B cell (primary cell): ENCODE measurements at regions not wholly inside any gene's neighbourhood (a gene's known extent, or its start where the extent isn't known, plus 50 kb on each side); places are given as distances from the start of the nearest gene placed in this dataset.

Source experiments
- ATAC-seq: fragments of 200-7000 bp; cut with Tn5 transposase; one replicate; pipeline ENCODE4 v1.10.0; 2021; ENCODE audit warnings: low read depth, mild to moderate bottlenecking, moderate number of reproducible peaks, moderate library complexity
- CTCF ChIA-PET: fragments of 350-600 bp; sonication (Branson Sonifier 250); formaldehyde crosslinking; loops from one replicate; lab custom pipeline; 2021; ENCODE audit warnings: antibody characterized with exemption, inconsistent platforms; lab: Charles Lee
- POLR2A ChIA-PET: fragments of 350-600 bp; sonication (Branson Sonifier 250); formaldehyde crosslinking; loops from one replicate; lab custom pipeline; 2021; ENCODE audit warnings: antibody characterized with exemption; lab: Charles Lee
- DNase-seq: peaks from one replicate; pipeline ENCODE4 v3.0.0; 2013
- H2AFZ ChIP-seq: 2 replicates; pipeline ENCODE4 v1.6.1; 2012; ENCODE audit warnings: mild to moderate bottlenecking, low read depth, low read length; ENCODE audit not compliant: insufficient read depth, poor library complexity, severe bottlenecking
- H3K27ac ChIP-seq, 2 donors: 1 replicate in 1 of 2; 2 replicates in 1 of 2; pipeline ENCODE4 v1.5.1; 2012 to 2013; ENCODE audit warnings: low read length in 2 of 2, mild to moderate bottlenecking in 2 of 2, moderate library complexity in 1 of 2
- H3K27me3 ChIP-seq, 4 experiments: fragments of 200-600 bp in 1 of 4; sonication (generic) in 1 of 4; replicated peaks in 1 of 4; 1 replicate in 2 of 4; 2 replicates in 2 of 4; pipeline versions ENCODE4 v1.6.1 to v1.7.0; 2013 to 2016; ENCODE audit warnings: low read length in 3 of 4, mild to moderate bottlenecking in 2 of 4, mixed read lengths in 1 of 4, moderate library complexity in 1 of 4; ENCODE audit not compliant: insufficient read depth in 4 of 4, control insufficient read depth in 3 of 4; ENCODE audit errors: control extremely low read depth in 1 of 4
- H3K36me3 ChIP-seq, 2 experiments: replicated peaks in 1 of 2; 1 replicate in 1 of 2; 2 replicates in 1 of 2; pipeline versions ENCODE4 v1.6.1 to v1.7.1; 2013; ENCODE audit warnings: low read length in 1 of 2; ENCODE audit not compliant: insufficient read depth in 2 of 2, control insufficient read depth in 1 of 2; ENCODE audit errors: control extremely low read depth in 1 of 2, extremely low read depth in 1 of 2
- H3K4me1 ChIP-seq, 2 donors: fragments of 200-600 bp in 1 of 2; sonication (generic) in 1 of 2; 1 replicate in 1 of 2; 2 replicates in 1 of 2; pipeline versions ENCODE4 v1.5.1 to v1.6.1; 2013 to 2017; ENCODE audit warnings: low read length in 2 of 2; ENCODE audit not compliant: control insufficient read depth in 2 of 2, insufficient read depth in 2 of 2
- H3K4me2 ChIP-seq: replicated peaks from 2 replicates; pipeline ENCODE3; 2012; ENCODE audit warnings: mild to moderate bottlenecking, low read depth, low read length; ENCODE audit not compliant: poor library complexity, severe bottlenecking
- H3K4me3 ChIP-seq, 5 experiments: fragments of 200-600 bp in 1 of 5; sonication (generic) in 1 of 5; 1 replicate in 3 of 5; 2 replicates in 2 of 5; pipeline versions ENCODE4 v1.5.1 to v1.7.0; 2011 to 2016; ENCODE audit warnings: low read length in 4 of 5, mild to moderate bottlenecking in 4 of 5, low read depth in 2 of 5, control low read depth in 1 of 5, moderate library complexity in 1 of 5; ENCODE audit not compliant: insufficient read depth in 1 of 5; ENCODE audit errors: control extremely low read depth in 1 of 5, extremely low read depth in 1 of 5
- H3K79me2 ChIP-seq: fragments of 200-600 bp; sonication (generic); one replicate; pipeline ENCODE4 v1.6.0; 2016; ENCODE audit warnings: low read length; ENCODE audit not compliant: control insufficient read depth, insufficient read depth
- H3K9ac ChIP-seq: fragments of 200-600 bp; sonication (generic); 2 replicates; pipeline ENCODE4 v1.6.1; 2017; ENCODE audit warnings: mild to moderate bottlenecking, low read length, moderate library complexity
- H3K9me3 ChIP-seq, 3 donors: one replicate each; pipeline versions ENCODE4 v1.6.1 to v1.7.1; 2013; ENCODE audit warnings: low read length in 2 of 3; ENCODE audit not compliant: control insufficient read depth in 2 of 3, insufficient read depth in 1 of 3; ENCODE audit errors: control extremely low read depth in 1 of 3
- H4K20me1 ChIP-seq: 2 replicates; pipeline ENCODE4 v1.6.0; 2012; ENCODE audit warnings: mild to moderate bottlenecking, low read length; ENCODE audit not compliant: insufficient read depth, control insufficient read depth, poor library complexity, severe bottlenecking
- H3K27ac Mint-ChIP-seq: one replicate; pipeline ENCODE4 v1.8.0; 2021; ENCODE audit warnings: mixed read lengths
- H3K27me3 Mint-ChIP-seq: one replicate; pipeline ENCODE4 v1.8.0; 2021; ENCODE audit warnings: mixed read lengths
- H3K4me1 Mint-ChIP-seq: one replicate; pipeline ENCODE4 v1.8.0; 2021; ENCODE audit warnings: mixed read lengths
- H3K4me3 Mint-ChIP-seq: one replicate; pipeline ENCODE4 v1.8.0; 2021; ENCODE audit warnings: mixed read lengths
- H3K9me3 Mint-ChIP-seq: one replicate; pipeline ENCODE4 v1.8.0; 2022; ENCODE audit warnings: mixed read lengths; ENCODE audit not compliant: insufficient read depth
- EZH2 ChIP-seq: IDR thresholded peaks from 2 replicates; pipeline ENCODE4 v1.6.1; 2012; ENCODE audit warnings: borderline replicate concordance, low read depth, mild to moderate bottlenecking, moderate library complexity, low read length; ENCODE audit not compliant: insufficient read depth, poor library complexity, severe bottlenecking
- WGBS: methylation state at CpG from one replicate; pipeline ENCODE4 v1.1.5; 2013; ENCODE audit warnings: missing lambda C conversion rate; ENCODE audit not compliant: insufficient coverage; 5-methylcytosine and 5-hydroxymethylcytosine counted together
- intact Hi-C: fragments of 100-400 bp; cut with micrococcal nuclease; formaldehyde crosslinking; loops from one replicate; pipeline ENCODE4 v1.10.0; 2022
- TF ChIP-seq, protein P1 (sequence below): fragments of 200-600 bp; IDR thresholded peaks from one replicate; pipeline ENCODE4 v1.8.0; 2022; ENCODE audit warnings: antibody characterized with exemption, mild to moderate bottlenecking

DNA sequence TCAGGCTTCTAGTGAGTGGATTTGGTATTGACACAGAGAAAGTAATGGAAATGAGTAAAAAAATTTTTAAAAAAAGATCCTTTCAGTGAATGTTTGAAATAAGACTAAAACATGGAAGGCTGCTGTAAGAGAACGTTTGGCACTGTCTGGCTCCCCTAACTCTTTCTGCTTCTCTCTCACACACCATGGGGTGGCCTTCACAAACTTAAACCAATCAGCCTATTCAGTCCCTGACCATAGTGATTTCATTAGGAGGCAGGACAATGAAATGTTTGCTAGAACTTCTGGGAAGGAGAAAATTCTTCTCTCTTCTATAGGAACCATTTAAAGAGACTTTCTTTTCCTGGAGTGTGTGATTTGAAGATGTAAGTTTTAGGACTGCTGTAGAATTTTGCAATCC, 84.2 kb upstream of the GRIN2B start:
- peaks cover 10% of the 10 kb centered on the region for H3K27me3 Mint-ChIP-seq
- Histone ChIP-seq H3K4me3 (no peak overlapping the region), H3K9me3 (no peaks in the 10 kb centered on the region), H3K36me3 (no peaks in the 10 kb centered on the region), H3K4me1 (no peaks in the 10 kb centered on the region), H3K9ac (no peak overlapping the region), H3K27ac (no peak overlapping the region), H4K20me1 (no peaks in the 10 kb centered on the region), H2AFZ (no peak overlapping the region), H3K4me2 (no peak overlapping the region), H3K79me2 (no peaks in the 10 kb centered on the region), H3K27me3 (peaks cover 0 to 7% (median 2%) of the 10 kb centered on the region in 4 experiments)
- no peak overlapping the region for H3K27ac Mint-ChIP-seq
- no peak for DNase-seq
- ChIA-PET POLR2A (no interaction called here), CTCF (no interaction called here)
- peaks cover 4% of the 10 kb centered on the region for H3K4me1 Mint-ChIP-seq
- no peak for ATAC-seq
- no peak for TF ChIP-seq EZH2
- TF ChIP-seq, protein P1, sequence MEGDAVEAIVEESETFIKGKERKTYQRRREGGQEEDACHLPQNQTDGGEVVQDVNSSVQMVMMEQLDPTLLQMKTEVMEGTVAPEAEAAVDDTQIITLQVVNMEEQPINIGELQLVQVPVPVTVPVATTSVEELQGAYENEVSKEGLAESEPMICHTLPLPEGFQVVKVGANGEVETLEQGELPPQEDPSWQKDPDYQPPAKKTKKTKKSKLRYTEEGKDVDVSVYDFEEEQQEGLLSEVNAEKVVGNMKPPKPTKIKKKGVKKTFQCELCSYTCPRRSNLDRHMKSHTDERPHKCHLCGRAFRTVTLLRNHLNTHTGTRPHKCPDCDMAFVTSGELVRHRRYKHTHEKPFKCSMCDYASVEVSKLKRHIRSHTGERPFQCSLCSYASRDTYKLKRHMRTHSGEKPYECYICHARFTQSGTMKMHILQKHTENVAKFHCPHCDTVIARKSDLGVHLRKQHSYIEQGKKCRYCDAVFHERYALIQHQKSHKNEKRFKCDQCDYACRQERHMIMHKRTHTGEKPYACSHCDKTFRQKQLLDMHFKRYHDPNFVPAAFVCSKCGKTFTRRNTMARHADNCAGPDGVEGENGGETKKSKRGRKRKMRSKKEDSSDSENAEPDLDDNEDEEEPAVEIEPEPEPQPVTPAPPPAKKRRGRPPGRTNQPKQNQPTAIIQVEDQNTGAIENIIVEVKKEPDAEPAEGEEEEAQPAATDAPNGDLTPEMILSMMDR: no peak
- no CpG with 5 or more reads among the region's 1 CpG for WGBS
- no peak overlapping the region for H3K4me3 Mint-ChIP-seq
- H3K9me3 Mint-ChIP-seq: no peaks in the 10 kb centered on the region
- intact Hi-C loops: no loop called here

DNA sequence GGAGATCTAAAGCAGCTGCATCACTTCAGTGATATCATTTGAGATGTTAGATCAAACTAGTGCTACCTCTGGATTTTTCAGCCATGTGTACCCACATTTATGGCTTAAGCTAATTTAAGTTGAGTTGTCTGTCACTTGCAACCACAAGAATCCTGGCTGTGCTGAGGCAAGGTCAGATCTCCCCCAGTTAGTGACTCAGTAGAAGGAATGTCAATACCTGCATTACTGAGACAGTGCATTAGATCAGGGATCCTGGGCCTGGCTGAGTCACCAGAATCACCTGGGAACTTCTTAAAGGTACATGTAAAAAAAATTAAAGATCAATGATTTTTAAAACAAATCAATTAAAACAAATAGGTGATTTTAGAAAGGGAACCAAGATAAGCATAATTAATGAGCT, 84.6 kb upstream of the GRIN2B start:
- Histone ChIP-seq H3K4me1 (no peaks in the 10 kb centered on the region), H3K27me3 (peaks cover 0 to 7% (median 2%) of the 10 kb centered on the region in 4 experiments), H3K36me3 (no peaks in the 10 kb centered on the region), H3K9ac (no peak overlapping the region), H3K27ac (no peak overlapping the region), H3K79me2 (no peaks in the 10 kb centered on the region), H3K9me3 (no peaks in the 10 kb centered on the region), H2AFZ (no peak overlapping the region), H3K4me3 (no peak overlapping the region), H3K4me2 (no peak overlapping the region), H4K20me1 (no peaks in the 10 kb centered on the region)
- no peak for TF ChIP-seq EZH2
- H3K27ac Mint-ChIP-seq: no peak overlapping the region
- peaks cover 4% of the 10 kb centered on the region for H3K4me1 Mint-ChIP-seq
- POLR2A ChIA-PET: no interaction called here
- DNase-seq (no peak), ATAC-seq (no peak)
- H3K4me3 Mint-ChIP-seq: no peak overlapping the region
- H3K27me3 Mint-ChIP-seq: peaks cover 10% of the 10 kb centered on the region
- intact Hi-C loops: no loop called here
- no peaks in the 10 kb centered on the region for H3K9me3 Mint-ChIP-seq
- CTCF ChIA-PET: no interaction called here
